GM21528 (cell line): ENCODE measurements at regions not wholly inside any gene's neighbourhood (a gene's known extent, or its start where the extent isn't known, plus 50 kb on each side); places are given as distances from the start of the nearest gene placed in this dataset.
"Not testable (repeated sequence)": the region's sequence is repeated elsewhere in the genome, so short reads cannot be mapped to it uniquely, and the experiment has no call there.

ENCODE experiments used
- ATAC-seq: cut with Tn5 transposase; IDR thresholded peaks from one replicate; pipeline ENCODE4 v1.9.1; 2021; ENCODE audit warnings: mild to moderate bottlenecking, moderate library complexity; ENCODE audit not compliant: unreplicated experiment, low FRiP score

DNA sequence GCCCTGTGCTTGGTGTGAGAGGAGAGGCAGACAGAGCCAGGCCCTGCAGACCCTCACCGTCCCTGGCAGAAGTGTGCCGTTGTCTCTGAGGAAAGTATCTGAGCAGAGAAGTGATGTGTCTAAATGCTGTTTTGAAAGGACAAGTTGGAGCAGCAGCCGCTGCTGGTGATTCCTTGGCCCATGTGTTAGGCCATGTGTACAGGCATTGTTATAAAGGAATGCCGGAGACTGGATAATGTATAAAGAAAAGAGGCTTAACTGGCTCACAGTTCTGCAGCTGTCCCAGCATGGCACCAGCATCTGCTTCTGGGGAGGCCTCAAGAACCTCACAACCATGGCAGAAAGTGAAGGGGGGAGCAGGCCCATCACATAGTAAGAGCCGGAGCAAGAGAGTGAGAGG, 334.6 kb upstream of the ATP10A start:
- ATAC-seq = no peak

DNA sequence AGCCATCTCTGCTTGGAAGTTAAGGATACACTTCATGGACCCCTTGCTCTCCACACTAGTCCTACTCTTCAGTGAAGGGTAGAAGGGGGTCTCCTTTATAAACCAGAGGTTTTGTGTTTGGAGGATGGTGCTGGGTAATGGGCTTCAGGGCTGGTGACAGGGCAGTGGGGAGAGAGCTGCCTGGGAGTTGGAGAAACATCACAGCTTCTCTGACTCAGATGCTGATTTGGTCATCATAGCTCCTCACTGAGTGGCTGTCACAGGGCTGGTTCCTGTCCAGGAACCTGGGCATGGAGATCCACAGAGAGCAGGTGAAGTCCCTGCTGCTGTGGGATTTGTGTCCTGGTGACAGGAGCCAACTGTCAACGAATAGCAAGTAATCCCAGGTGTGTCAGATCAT, 333.9 kb upstream of the ATP10A start:
- ATAC-seq = no peak

DNA sequence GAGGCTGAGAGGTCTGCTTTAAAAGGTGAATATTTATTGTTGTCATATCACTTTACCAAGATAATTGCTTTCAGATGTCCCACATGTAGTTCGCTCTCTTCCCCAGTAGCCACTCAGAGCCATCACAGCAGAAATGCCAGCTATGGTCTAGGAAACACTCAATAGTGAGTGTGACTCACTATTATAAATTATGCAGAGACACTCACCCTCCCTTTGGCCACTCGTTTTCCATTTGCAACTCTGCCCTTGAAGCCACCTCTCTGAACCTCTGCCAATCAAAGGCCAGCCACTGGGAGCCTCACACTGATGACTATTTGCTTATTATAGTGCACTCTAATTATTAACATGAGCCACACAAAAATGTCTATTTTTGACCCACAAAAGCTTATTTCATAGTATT, 328.1 kb upstream of the ATP10A start:
- ATAC-seq = no peak

DNA sequence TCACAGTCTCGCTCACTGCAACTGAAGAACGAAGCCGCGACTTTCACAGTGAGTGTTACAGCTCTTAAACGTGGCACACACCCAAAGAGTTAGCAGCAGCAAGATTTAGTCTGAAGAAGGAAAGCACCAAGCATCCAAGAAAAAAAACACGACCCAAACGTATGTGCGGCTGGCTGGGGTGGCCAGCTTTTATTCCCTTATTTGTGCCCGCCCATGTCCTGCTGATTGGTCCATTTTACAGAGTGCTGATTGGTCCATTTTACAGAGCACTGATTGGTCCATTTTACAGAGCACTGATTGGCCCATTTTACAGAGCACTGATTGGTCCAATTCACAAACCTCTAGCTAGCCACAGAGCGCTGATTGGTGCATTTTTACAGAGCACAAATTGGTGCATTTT, 323.0 kb upstream of the ATP10A start:
- not testable (repeated sequence) for ATAC-seq

GRCh38 chr15:26182441-26182840, 319.3 kb upstream of the ATP10A start:
- no peak for ATAC-seq

DNA sequence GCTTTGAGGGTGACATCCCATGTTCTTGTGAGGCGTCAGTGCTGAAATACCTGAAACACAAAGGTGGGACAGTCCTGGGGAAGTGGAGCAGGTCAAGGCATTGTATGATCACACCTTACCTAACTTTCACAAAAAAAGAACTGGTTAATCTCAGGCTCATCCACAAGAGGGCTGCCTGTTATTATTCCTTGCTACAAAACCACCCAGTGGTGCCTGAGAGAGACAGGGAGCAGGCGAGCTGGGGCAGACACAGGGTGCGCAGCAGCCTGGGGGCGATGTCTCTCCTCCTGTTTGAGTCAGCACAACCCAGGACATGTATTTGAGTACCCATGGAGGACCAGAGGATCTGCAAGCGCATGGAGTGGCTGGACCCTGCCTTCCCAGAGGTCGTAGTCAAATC, 316.8 kb upstream of the ATP10A start:
- ATAC-seq = no peak

DNA sequence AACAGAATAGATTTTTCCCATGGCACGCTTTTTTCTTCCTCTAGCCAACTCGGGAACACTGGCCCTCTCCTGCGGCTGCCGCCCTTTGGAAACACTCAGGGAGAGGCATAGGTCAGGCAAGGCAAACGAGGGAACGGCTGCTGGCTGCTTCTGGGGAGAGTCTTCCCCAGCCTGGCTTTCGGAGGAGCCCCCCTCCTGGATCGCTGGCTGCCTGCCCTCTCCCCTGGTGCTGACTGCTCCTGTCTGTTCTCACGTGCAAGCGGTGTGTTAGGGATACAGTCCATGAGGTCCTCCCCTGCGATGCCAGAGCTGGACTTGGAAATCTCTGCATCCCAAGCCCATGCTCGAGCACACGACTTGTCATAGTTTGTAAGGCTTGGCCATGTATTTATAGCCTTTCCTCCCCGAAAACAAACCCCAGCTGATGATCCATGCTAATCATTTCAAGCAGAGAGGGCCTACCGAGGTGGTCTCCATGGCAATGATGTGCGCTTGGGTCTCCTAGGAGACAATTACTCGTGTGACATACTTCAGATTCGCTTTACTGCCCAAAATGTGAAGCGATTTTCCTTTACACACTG, 315.6 kb upstream of the ATP10A start:
- no peak for ATAC-seq

DNA sequence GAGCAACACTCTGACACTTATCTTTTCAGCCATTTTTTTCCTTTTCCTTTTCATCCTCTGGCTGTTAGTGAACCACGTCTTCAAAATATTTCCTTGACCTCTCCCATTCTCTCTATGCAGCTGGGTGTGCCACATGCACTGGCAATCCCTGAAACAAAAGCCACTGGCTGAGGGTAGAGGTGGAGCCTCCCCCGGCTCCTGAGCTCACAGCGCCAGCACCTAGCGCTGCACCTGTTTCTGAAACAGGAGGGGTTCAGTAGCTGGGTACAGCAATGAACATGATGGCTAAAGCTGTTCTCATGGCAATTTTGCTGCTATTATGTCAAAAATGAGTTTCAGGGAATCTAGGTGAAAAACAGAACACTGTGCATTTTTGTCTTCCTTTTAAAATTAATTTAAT, 314.7 kb upstream of the ATP10A start:
- ATAC-seq = no peak

GRCh38 chr15:26176831-26177230, 313.7 kb upstream of the ATP10A start:
- no peak for ATAC-seq

DNA sequence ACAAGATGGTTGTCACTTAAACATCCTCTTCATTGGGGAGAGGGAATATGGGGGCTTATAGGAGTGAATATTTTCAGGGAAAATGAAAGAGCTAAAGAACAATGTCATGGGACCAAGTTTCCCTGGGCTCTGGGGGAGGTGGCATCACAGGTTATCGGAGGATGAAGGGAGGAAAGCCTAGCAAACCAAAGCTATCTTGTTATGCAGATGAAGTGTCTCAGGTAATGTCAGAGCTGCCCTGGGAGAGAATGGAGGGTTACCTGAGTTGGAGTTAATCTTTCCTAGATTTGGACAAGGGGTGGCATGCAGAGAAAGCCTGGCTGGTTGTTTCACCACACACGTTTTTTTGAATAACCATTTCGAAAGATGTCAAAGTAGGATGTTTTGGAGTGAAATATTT, 308.1 kb upstream of the ATP10A start:
- ATAC-seq = no peak

DNA sequence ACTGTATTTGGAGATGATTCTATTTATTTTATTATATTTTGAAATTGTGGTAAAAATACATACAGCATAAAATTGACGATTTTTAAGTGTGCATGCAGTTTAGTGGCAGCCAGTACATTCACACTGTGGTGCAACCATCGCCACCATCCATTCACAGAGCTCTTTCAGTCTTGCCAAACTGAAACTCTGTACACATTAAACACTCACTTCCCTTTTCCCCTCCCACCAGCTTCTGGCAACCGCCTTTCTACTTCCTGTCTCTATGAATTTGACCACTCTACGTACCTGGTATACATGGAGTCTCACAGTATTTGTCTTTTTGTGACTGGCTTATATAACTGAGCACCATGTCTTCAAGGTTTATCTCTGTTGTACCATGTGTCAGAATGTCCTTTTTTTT, 303.3 kb upstream of the ATP10A start:
- ATAC-seq = no peak

DNA sequence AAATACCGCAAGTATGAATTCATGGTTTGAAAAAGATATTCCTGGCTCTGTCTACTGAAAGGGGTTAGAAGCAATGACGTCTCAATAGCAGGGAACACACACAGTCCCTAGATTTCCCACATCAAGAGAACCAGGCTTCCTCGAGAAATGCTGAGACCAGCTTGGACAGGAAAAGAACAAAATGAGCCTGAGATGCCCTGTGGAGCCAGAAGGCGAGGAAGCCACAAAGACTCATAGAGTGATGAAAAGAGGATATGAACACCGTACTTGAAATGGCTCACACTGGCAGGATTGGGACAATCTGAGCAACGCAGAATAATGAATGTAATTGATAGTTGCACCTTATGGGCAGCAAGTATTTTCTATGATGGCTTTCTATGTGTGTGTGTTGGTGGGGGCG, 302.4 kb upstream of the ATP10A start:
- ATAC-seq = no peak

GRCh38 chr15:26160343-26160742, 297.2 kb upstream of the ATP10A start:
- ATAC-seq = no peak

- no peak for ATAC-seq
Measured at GRCh38 chr15:26158176-26158575, 295.0 kb upstream of the ATP10A start.

DNA sequence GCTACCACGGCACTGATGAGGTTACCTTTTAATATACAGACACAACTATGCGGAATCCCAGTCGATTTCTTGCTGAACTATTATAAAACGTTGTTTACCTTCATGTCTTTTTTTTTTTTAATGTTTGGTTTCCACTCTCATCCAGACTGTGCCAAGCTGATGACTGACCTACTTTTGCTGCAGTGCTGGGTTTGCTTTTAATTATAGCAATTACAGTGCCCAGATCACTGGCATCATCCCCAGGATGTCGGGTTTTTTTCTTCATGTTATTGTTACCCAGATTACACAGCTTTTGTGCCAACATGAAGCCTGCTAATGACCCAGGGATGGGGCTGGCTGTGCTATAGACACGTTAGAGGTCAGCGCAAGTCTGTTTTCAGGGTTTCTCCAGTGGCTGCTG, 294.0 kb upstream of the ATP10A start:
- ATAC-seq = no peak

DNA sequence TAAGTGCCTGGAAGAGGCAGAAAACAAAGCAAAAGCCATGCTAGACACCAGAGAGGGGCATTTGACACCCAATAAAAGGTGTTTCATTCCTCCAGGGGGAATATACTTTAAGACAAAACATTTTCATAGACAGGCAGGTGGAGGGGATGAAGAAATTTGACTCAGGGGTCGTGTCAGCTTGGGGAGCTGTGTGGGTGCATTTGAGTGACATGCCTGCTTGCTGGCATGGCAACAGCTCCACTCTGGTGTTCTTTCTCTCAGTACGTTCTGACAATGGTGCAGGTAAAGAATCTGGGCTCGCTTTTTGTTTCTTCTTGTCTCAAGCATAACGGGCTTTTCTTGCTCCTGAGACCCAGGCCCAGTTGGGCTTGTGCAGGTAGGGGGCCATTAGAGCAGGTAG, 292.9 kb upstream of the ATP10A start:
- ATAC-seq = no peak

DNA sequence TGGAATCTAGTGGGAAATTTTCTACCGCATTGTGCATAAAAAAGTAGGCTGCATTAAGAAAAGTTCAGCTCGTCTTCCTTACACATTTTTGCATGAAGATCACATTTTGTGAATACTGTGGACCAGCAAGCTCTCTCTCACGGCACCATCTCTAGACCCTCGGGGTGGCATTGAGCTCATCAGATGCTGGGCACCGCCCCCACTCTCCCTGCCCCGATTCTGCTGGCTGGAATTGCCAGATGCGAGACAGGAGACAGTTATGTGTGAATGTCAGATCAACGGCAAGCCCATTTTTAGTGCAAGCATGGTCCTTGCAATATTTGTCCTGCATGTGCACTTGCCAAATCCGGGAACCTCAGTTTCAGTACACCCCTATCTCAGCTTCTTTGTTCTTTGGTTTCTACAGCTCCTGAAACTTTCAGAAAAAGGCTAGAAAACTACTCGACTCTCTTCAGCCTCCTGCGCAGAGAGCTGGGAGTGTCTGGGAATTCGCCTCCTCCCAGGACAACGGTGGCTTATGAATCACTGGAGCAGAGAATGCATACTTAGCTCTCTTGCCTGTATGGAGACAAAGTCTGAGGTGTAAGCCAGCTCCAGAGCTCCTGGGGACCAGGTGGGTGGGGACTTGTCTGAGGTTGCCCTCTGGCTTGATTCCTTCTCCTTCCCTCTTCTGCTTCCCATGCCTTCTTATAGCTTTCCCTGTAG, 285.2 kb upstream of the ATP10A start:
- no peak for ATAC-seq

GRCh38 chr15:26146202-26146601, 283.1 kb upstream of the ATP10A start:
- ATAC-seq = no peak

GRCh38 chr15:26145796-26146195, 282.7 kb upstream of the ATP10A start:
- ATAC-seq = no peak

DNA sequence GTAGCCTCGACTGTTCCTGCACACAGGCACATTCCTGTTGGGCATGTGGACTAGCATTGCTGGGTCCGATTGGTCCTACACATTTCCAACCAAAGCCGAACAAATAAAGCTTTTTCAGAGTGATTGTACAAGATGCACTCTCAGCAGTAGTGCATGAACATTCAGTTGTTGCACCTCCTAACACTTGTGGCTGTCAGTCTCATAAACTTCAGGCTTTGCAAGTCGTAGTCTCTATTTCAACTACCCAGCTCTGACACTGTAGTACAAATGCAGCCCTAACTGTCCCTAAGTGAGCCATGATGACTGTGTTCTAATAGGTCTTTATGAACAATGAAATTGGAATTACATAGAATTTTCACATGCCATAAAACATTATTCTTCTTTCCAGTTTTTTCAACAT, 281.7 kb upstream of the ATP10A start:
- ATAC-seq = no peak

- no peak for ATAC-seq
Measured at GRCh38 chr15:26143221-26143620, 280.1 kb upstream of the ATP10A start.

- no peak for ATAC-seq
Measured at GRCh38 chr15:26134812-26135211, 271.7 kb upstream of the ATP10A start.

DNA sequence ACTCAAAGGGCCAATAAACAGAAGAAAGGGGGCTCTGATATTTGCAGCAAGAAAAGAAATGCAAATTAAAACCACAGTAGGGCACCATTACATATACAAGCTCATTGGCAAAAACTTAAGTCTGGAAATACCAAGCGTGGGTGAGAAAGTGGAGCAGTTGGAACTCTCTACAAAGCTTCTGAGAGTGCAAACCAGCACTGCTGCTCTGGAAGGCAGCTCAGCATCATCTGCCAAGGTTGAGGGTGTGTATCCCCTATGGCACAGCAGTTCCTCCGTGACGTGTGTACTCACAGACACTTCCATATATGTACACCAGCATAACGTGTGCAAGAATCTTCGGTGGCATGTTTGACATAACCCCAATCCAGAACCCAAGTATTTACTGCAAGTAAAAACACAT, 271.0 kb upstream of the ATP10A start:
- no peak for ATAC-seq
